ENCODE measurements at regions not wholly inside any gene's neighbourhood (a gene's known extent, or its start where the extent isn't known, plus 50 kb on each side); places are given as distances from the start of the nearest gene placed in this dataset.
"Not testable (repeated sequence)": the region's sequence is repeated elsewhere in the genome, so short reads cannot be mapped to it uniquely, and the experiment has no call there.

DNA sequence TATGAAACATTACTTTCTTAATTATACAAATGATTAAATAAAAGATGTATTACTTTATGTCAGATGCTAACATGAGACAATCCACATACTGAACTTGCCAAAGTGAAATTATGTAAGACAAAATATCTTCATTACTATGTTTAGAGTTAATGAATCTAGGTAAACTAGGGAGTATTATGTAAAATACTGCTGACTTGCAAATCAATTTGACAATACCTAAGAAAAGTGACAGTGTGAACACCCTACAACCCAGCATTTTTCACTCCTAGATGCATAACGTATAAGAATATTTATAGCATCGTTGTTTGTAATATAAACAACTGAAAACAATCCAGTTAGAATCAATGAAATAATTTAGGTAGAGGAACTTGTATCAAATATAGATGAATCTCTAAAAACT, 546.3 kb downstream of the MAGEB5 start:
- Histone ChIP-seq H3K4me1 (no peaks in the 10 kb centered on the region), H3K27me3 (no peaks in the 10 kb centered on the region), H3K4me3 (no peak overlapping the region), H3K9me3 (no peaks in the 10 kb centered on the region), H3K27ac (no peak overlapping the region), H3K36me3 (no peaks in the 10 kb centered on the region)
- WGBS, 2 donors, result 91% methylated on average over 2 of the region's 2 CpGs
- TF ChIP-seq, protein P1, sequence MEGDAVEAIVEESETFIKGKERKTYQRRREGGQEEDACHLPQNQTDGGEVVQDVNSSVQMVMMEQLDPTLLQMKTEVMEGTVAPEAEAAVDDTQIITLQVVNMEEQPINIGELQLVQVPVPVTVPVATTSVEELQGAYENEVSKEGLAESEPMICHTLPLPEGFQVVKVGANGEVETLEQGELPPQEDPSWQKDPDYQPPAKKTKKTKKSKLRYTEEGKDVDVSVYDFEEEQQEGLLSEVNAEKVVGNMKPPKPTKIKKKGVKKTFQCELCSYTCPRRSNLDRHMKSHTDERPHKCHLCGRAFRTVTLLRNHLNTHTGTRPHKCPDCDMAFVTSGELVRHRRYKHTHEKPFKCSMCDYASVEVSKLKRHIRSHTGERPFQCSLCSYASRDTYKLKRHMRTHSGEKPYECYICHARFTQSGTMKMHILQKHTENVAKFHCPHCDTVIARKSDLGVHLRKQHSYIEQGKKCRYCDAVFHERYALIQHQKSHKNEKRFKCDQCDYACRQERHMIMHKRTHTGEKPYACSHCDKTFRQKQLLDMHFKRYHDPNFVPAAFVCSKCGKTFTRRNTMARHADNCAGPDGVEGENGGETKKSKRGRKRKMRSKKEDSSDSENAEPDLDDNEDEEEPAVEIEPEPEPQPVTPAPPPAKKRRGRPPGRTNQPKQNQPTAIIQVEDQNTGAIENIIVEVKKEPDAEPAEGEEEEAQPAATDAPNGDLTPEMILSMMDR (IDR thresholded peaks at IDR 0.05), result no peak
- DNase-seq, result no peak
- no peak for ATAC-seq
- intact Hi-C loops (cut with DNase I), result no loop called here

DNA sequence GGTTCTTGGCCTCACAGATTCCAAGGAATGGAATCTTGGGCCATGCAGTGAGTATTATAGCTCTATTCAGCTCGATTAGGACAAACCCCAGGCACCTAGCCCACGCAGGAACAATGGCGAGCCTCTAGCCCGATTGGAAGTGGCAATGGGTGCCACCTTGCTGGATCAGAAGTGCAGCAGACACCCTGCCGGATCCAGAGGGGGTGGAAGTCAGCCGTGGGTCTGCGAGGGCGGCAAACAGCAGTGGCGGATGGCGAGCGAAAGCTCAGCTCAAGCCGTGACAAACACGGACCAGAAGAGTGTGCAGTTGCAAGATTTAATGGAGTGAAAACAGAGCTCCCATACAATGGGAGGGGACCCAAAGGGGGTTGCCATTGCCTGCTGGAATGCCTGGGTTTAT, 539.8 kb downstream of the MAGEB5 start:
- H3K36me3 ChIP-seq; H3K27me3 ChIP-seq; DNase-seq; H3K27ac ChIP-seq; intact Hi-C loops (cut with DNase I); H3K4me3 ChIP-seq; H3K4me1 ChIP-seq; ATAC-seq; H3K9me3 ChIP-seq: not testable (repeated sequence)
- WGBS, 2 donors, result 83 to 85% methylated on average over 13 of the region's 13 CpGs

DNA sequence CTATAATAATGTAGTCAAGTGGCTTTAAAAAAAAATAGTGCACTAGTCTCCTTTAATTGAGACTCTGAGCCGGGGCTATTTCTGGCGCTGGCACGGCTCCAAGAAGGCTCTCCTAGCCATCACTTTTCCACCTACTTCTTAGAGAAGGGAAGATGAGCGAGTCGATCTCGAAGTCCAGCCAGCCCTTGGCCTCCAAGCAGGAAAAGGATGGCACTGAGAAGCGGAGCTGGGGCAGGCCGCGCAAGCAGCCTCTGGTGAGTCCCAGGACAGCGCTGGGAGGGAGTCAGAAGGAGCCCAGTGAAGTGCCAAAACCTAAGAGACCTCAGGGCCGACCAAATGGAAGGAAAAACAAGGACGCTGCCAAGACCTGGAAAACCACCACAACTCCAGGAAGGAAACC, 531.9 kb downstream of the MAGEB5 start:
- TF ChIP-seq, protein P1 (IDR thresholded peaks at IDR 0.05), result no peak
- Histone ChIP-seq H3K4me3 (no peak overlapping the region), H3K27me3 (no peaks in the 10 kb centered on the region), H3K27ac (no peak overlapping the region), H3K36me3 (no peaks in the 10 kb centered on the region), H3K4me1 (no peaks in the 10 kb centered on the region), H3K9me3 (no peaks in the 10 kb centered on the region)
- intact Hi-C loops (cut with DNase I), result no loop called here
- no peak for DNase-seq
- no peak for ATAC-seq
- WGBS, 2 donors, result 53 to 59% methylated on average over 11 to 12 of the region's 12 CpGs

DNA sequence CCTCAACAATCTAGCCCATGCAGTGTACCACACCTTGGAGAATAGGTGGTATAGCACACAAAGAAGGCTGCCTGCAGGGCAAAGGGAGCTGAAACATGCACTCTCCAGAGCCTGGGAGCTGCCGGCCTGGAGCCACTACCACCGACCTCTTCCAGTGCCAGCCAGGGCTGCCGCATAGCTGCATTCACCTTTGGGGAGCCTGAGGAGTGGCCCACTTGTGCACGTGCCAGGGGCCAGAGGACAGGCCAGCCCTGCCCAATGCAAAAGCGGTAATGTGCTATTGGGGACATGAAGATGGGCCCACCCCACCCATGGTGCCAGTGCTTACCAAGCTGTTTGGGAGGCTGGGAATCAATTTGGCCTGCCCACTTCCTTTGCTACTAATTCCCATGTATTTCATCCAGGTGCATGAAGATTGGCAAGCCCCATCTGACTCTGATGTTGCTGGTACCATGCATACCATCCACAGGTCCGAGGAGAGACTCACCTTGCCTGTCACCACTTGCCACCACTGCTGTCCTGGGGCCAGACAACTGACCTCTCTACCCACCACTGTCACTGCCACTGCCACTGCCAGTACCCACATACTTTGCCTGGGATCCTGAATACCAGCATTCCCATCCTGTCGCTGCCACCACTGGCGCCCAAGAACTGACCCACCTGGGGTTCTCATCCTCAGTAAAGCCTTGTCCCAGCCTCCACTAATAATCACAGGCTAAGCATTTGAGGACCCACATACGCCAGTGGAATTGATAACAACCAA, 506.9 kb downstream of the MAGEB5 start:
- no peaks in the 10 kb centered on the region for H3K36me3 ChIP-seq
- no peaks in the 10 kb centered on the region for H3K27me3 ChIP-seq
- no peak overlapping the region for H3K4me3 ChIP-seq
- DNase-seq (no peak), ATAC-seq (no peak)
- intact Hi-C loops (cut with DNase I), result no loop called here
- H3K27ac ChIP-seq, result no peak overlapping the region
- 90% methylated on average over 9 of the region's 9 CpGs for WGBS, 2 donors
- H3K4me1 ChIP-seq, result no peaks in the 10 kb centered on the region
- TF ChIP-seq, protein P1 (IDR thresholded peaks at IDR 0.05), result no peak
- H3K9me3 ChIP-seq, result no peaks in the 10 kb centered on the region

DNA sequence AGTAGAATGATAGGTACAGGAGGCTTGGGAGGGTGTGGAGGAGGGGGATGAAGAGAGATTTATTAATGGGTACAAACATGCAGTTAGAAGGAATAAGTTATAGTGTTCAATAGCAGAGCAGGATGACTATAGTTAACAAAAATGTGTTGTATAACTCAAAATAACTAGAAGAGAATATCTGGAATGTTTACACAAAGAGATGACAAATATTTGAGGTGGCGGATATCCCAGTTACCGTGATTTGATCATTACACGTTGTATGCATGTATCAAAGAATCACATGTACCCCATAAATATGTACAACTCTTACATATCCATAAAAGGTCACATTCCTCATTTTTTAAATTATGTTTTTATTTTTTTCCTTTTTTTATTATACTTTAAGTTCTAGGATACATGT, 456.6 kb downstream of the MAGEB5 start:
- no peak for ATAC-seq
- no peaks in the 10 kb centered on the region for H3K4me1 ChIP-seq
- H3K4me3 ChIP-seq, result no peak overlapping the region
- no peaks in the 10 kb centered on the region for H3K36me3 ChIP-seq
- H3K27ac ChIP-seq, result no peak overlapping the region
- no peak for DNase-seq
- TF ChIP-seq, protein P1 (IDR thresholded peaks at IDR 0.05), result no peak
- H3K27me3 ChIP-seq, result no peaks in the 10 kb centered on the region
- H3K9me3 ChIP-seq, result no peaks in the 10 kb centered on the region
- WGBS, 2 donors, result 91 to 95% methylated on average over 3 of the region's 3 CpGs
- intact Hi-C loops (cut with DNase I), result no loop called here
